Thymus (tissue), 11 donors: ENCODE measurements at regions not wholly inside any gene's neighbourhood (a gene's known extent, or its start where the extent isn't known, plus 50 kb on each side); places are given as distances from the start of the nearest gene placed in this dataset.

Experiments used
- DNase-seq, 9 donors: peaks; one replicate each; pipeline ENCODE4 v3.0.0-alpha.2; 2013; ENCODE audit warnings: low spot score in 9 of 9, low read depth in 6 of 9, missing footprints in 1 of 9
- H3K27ac ChIP-seq, 2 donors: one replicate each; pipeline ENCODE4 v1.5.1; 2013; ENCODE audit warnings: control low read depth in 1 of 2, low read depth in 1 of 2, low read length in 1 of 2, mild to moderate bottlenecking in 1 of 2, moderate library complexity in 1 of 2
- H3K27me3 ChIP-seq, 2 donors: one replicate each; pipeline ENCODE4 v1.5.1; 2013; ENCODE audit warnings: low read length in 1 of 2; ENCODE audit not compliant: control insufficient read depth in 2 of 2, insufficient read depth in 1 of 2
- H3K36me3 ChIP-seq, 2 donors: one replicate each; pipeline ENCODE4 v1.5.1; 2013; ENCODE audit warnings: low read length in 1 of 2, mild to moderate bottlenecking in 1 of 2, moderate library complexity in 1 of 2; ENCODE audit not compliant: control insufficient read depth in 2 of 2, insufficient read depth in 2 of 2
- H3K4me1 ChIP-seq, 2 donors: one replicate each; pipeline ENCODE4 v1.5.1; 2013; ENCODE audit warnings: low read length in 2 of 2; ENCODE audit not compliant: control insufficient read depth in 2 of 2, insufficient read depth in 2 of 2
- H3K4me3 ChIP-seq, 2 donors: one replicate each; pipeline ENCODE4 v1.5.1; 2013; ENCODE audit warnings: low read length in 2 of 2, control low read depth in 1 of 2, mild to moderate bottlenecking in 1 of 2
- H3K9me3 ChIP-seq, 2 donors: one replicate each; pipeline ENCODE4 v1.5.1; 2013; ENCODE audit warnings: low read length in 1 of 2, mild to moderate bottlenecking in 1 of 2; ENCODE audit not compliant: control insufficient read depth in 2 of 2, insufficient read depth in 1 of 2
- WGBS: extraction: QIAGEN DNeasy Blood & Tissue Kit; methylation state at CpG from one replicate; pipeline ENCODE4 v1.1.7; 2013; 5-methylcytosine and 5-hydroxymethylcytosine counted together
- donor health status: healthy.

- no peaks in the 10 kb centered on the region for H3K4me1 ChIP-seq
- WGBS, result 94% methylated on average over 11 of the region's 11 CpGs
- H3K27me3 ChIP-seq, result no peaks in the 10 kb centered on the region
- H3K36me3 ChIP-seq, result no peaks in the 10 kb centered on the region
- DNase-seq, result no peak
- H3K4me3 ChIP-seq, result no peak overlapping the region
- no peak overlapping the region for H3K27ac ChIP-seq
- H3K9me3 ChIP-seq, result no peaks in the 10 kb centered on the region
These were observed 145.9 kb downstream of the CPEB2 start for GRCh38 chr4:15148199-15148598.

DNA sequence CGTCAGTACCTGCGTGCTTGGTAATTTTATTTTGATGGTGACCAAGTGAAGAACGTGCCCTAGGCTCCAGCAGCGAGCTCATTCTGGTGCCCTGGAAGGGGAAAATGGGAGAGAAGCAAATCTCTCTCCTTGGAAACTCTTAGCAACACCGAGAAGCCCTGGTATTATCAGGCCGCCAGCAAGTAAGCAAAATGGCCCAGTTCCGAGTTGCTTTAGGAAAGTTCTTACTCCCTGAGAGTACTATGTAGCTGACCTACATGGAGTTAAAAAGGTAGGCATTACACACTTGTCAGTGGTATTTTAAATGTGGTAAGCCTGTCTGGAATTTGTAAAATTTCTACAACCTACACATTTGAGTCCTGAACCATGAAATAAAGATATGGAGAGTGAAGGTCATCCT is 146.4 kb downstream of the CPEB2 start:
- no peak overlapping the region for H3K27ac ChIP-seq
- no peaks in the 10 kb centered on the region for H3K36me3 ChIP-seq
- H3K4me3 ChIP-seq, result no peak overlapping the region
- H3K9me3 ChIP-seq, result no peaks in the 10 kb centered on the region
- WGBS, result 94% methylated on average over 7 of the region's 7 CpGs
- DNase-seq, result no peak
- H3K4me1 ChIP-seq, result no peaks in the 10 kb centered on the region
- H3K27me3 ChIP-seq, result no peaks in the 10 kb centered on the region

- Histone ChIP-seq H3K9me3 (no peaks in the 10 kb centered on the region), H3K27ac (no peak overlapping the region)
- no peak for DNase-seq
These were observed 147.1 kb downstream of the CPEB2 start for GRCh38 chr4:15149234-15149838.

GRCh38 chr4:15149839-15150592 is 147.7 kb downstream of the CPEB2 start:
- H3K9me3 ChIP-seq, result no peaks in the 10 kb centered on the region
- no peaks in the 10 kb centered on the region for H3K36me3 ChIP-seq
- H3K27ac ChIP-seq, result no peak overlapping the region
- no peak overlapping the region for H3K4me3 ChIP-seq
- no peak for DNase-seq
- H3K27me3 ChIP-seq, result no peaks in the 10 kb centered on the region
- H3K4me1 ChIP-seq, result no peaks in the 10 kb centered on the region
- 54% methylated on average over 9 of the region's 9 CpGs for WGBS

More at GRCh38 chr4:15149234-15149838, 147.1 kb downstream of the CPEB2 start:
- 83% methylated on average over 10 of the region's 10 CpGs for WGBS
- Histone ChIP-seq H3K36me3 (no peaks in the 10 kb centered on the region), H3K4me1 (no peaks in the 10 kb centered on the region), H3K27me3 (no peaks in the 10 kb centered on the region), H3K4me3 (no peak overlapping the region)

- WGBS, result 94% methylated on average over 2 of the region's 2 CpGs
- no peak for DNase-seq
- H3K27ac ChIP-seq, result no peak overlapping the region
These were observed 148.3 kb downstream of the CPEB2 start for GRCh38 chr4:15150631-15151030.

DNA sequence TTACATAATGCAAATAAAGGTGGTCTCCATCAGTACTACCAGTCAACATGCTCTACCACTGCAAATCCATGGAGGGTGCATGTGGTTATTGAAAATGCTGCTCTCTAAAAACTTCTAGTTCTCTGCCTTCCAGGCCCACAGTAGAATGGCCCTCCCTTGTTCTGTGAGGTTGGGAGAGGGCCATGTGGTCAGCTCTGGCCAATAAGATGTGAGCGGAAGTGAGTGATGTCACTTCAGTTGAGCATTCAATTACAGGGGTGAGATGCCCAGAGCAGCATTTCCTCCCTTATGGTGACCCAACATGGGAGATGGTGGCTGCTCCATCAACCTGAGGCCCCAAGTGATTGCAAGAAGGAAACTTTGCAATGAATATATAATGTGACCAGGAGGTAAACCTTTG is 148.8 kb downstream of the CPEB2 start:
- no peaks in the 10 kb centered on the region for H3K27me3 ChIP-seq
- H3K9me3 ChIP-seq, result no peaks in the 10 kb centered on the region
- H3K36me3 ChIP-seq, result no peaks in the 10 kb centered on the region
- H3K4me1 ChIP-seq, result no peaks in the 10 kb centered on the region
- 65% methylated on average over 1 of the region's 1 CpG for WGBS
- no peak for DNase-seq
- H3K27ac ChIP-seq, result no peak overlapping the region
- H3K4me3 ChIP-seq, result no peak overlapping the region

More at GRCh38 chr4:15150631-15151030, 148.3 kb downstream of the CPEB2 start:
- Histone ChIP-seq H3K9me3 (no peaks in the 10 kb centered on the region), H3K4me3 (no peak overlapping the region), H3K4me1 (no peaks in the 10 kb centered on the region), H3K27me3 (no peaks in the 10 kb centered on the region), H3K36me3 (no peaks in the 10 kb centered on the region)

GRCh38 chr4:15153662-15154061 is 151.4 kb downstream of the CPEB2 start:
- Histone ChIP-seq H3K9me3 (no peaks in the 10 kb centered on the region), H3K27ac (no peak overlapping the region), H3K27me3 (no peaks in the 10 kb centered on the region), H3K4me3 (no peak overlapping the region), H3K4me1 (no peaks in the 10 kb centered on the region), H3K36me3 (no peaks in the 10 kb centered on the region)
- DNase-seq, result no peak
- WGBS, result 100% methylated on average over 2 of the region's 2 CpGs

- Histone ChIP-seq H3K9me3 (no peaks in the 10 kb centered on the region), H3K4me1 (no peaks in the 10 kb centered on the region), H3K36me3 (no peaks in the 10 kb centered on the region), H3K4me3 (no peak overlapping the region), H3K27ac (no peak overlapping the region), H3K27me3 (no peaks in the 10 kb centered on the region)
- 79% methylated on average over 9 of the region's 9 CpGs for WGBS
- no peak for DNase-seq
These were observed 156.3 kb downstream of the CPEB2 start for GRCh38 chr4:15158406-15159091.

GRCh38 chr4:15159477-15160019 is 157.3 kb downstream of the CPEB2 start:
- Histone ChIP-seq H3K36me3 (no peaks in the 10 kb centered on the region), H3K4me3 (no peak overlapping the region), H3K27ac (no peak overlapping the region), H3K9me3 (no peaks in the 10 kb centered on the region), H3K4me1 (no peaks in the 10 kb centered on the region), H3K27me3 (no peaks in the 10 kb centered on the region)
- no peak for DNase-seq
- WGBS, result 98% methylated on average over 3 of the region's 3 CpGs
